Kidney (tissue), 13 donors: ENCODE measurements at regions not wholly inside any gene's neighbourhood (a gene's known extent, or its start where the extent isn't known, plus 50 kb on each side); places are given as distances from the start of the nearest gene placed in this dataset.

Experiments used
- DNase-seq, 5 donors: peaks; one replicate each; pipeline ENCODE4 v3.0.0-alpha.2; 2013 to 2020
- FAIRE-seq: peaks from 2 replicates; lab custom pipeline; 2012; peaks lifted over from hg19 to GRCh38; lab: Jason Lieb, UNC
- H3K27ac ChIP-seq, 2 donors: one replicate each; pipeline ENCODE4 v1.7.0; 2013; ENCODE audit warnings: low read depth in 2 of 2, low read length in 2 of 2, inconsistent platforms in 1 of 2
- H3K27me3 ChIP-seq: one replicate; pipeline ENCODE4 v1.7.1; 2013; ENCODE audit warnings: low read length, inconsistent platforms; ENCODE audit not compliant: control insufficient read depth, insufficient read depth
- H3K36me3 ChIP-seq, 3 donors: one replicate each; pipeline versions ENCODE4 v1.7.0 to v1.7.1; 2013; ENCODE audit warnings: low read length in 3 of 3, control low read depth in 1 of 3, inconsistent platforms in 1 of 3; ENCODE audit not compliant: insufficient read depth in 3 of 3, control insufficient read depth in 2 of 3
- H3K4me1 ChIP-seq, 3 donors: one replicate each; pipeline versions ENCODE4 v1.7.0 to v1.7.1; 2013; ENCODE audit warnings: low read length in 3 of 3, inconsistent platforms in 1 of 3, low read depth in 1 of 3; ENCODE audit not compliant: control insufficient read depth in 2 of 3, insufficient read depth in 2 of 3
- H3K4me3 ChIP-seq, 3 donors: one replicate each; pipeline versions ENCODE4 v1.7.0 to v1.8.1; 2013; ENCODE audit warnings: low read length in 3 of 3, control low read depth in 1 of 3, inconsistent platforms in 1 of 3
- H3K9ac ChIP-seq, 3 donors: one replicate each; pipeline versions ENCODE4 v1.7.0 to v1.7.1; 2013; ENCODE audit warnings: low read length in 3 of 3, control low read depth in 1 of 3, inconsistent platforms in 1 of 3
- H3K9me3 ChIP-seq, 3 donors: one replicate each; pipeline versions ENCODE4 v1.7.0 to v1.7.1; 2013; ENCODE audit warnings: low read length in 3 of 3, control low read depth in 1 of 3, inconsistent platforms in 1 of 3; ENCODE audit not compliant: control insufficient read depth in 2 of 3, insufficient read depth in 1 of 3
- CTCF ChIP-seq: IDR thresholded peaks from 3 replicates; pipeline ENCODE4 v1.5.1; 2012; ENCODE audit warnings: mild to moderate bottlenecking, moderate library complexity, borderline replicate concordance; ENCODE audit not compliant: insufficient read depth; ENCODE audit errors: extremely low read depth
- intact Hi-C: fragments of 100-400 bp; cut with DNase I; formaldehyde crosslinking; loops from one replicate; pipeline ENCODE4 v1.11.1; 2022
- donor health status: control.
- donor health status: control.
- donor health status: control.
- donor health status: control.
- donor health status: control.
- donor health status: DM: yes; HTN: yes; CAD: no.
- donor health status: Normal renal cell carcinoma (clear cell type).

GRCh38 chr11:71180694-71181470 is 71.5 kb downstream of the SHANK2 start:
- FAIRE-seq, result no peak
- no peak for TF ChIP-seq CTCF
- peaks cover 0 to 5% (median 0%) of the 10 kb centered on the region in 3 donors for H3K9me3 ChIP-seq

GRCh38 chr11:71179877-71180605 is 72.3 kb downstream of the SHANK2 start:
- intact Hi-C loops, result no loop called here
- DNase-seq (peak in 3 of 5 donors; percentile 8 to 68 (median 56)), FAIRE-seq (no peak)
- Histone ChIP-seq H3K36me3 (no peaks in the 10 kb centered on the region), H3K4me3 (no peak overlapping the region), H3K9me3 (peaks cover 0 to 5% (median 0%) of the 10 kb centered on the region in 3 donors), H3K9ac (no peak overlapping the region), H3K27ac (no peak overlapping the region), H3K4me1 (peaks cover 0 to 3% (median 3%) of the 10 kb centered on the region in 3 donors), H3K27me3 (no peaks in the 10 kb centered on the region)
- TF ChIP-seq CTCF, result no peak

More at GRCh38 chr11:71180694-71181470, 71.5 kb downstream of the SHANK2 start:
- Histone ChIP-seq H3K4me3 (no peak overlapping the region), H3K27ac (no peak overlapping the region), H3K4me1 (peaks cover 0 to 4% (median 3%) of the 10 kb centered on the region in 3 donors), H3K36me3 (no peaks in the 10 kb centered on the region), H3K9ac (no peak overlapping the region), H3K27me3 (no peaks in the 10 kb centered on the region)
- intact Hi-C loops, result no loop called here
- DNase-seq, result peak in 2 of 5 donors; percentile 8 to 46

- H3K27ac ChIP-seq, result no peak overlapping the region
- no peaks in the 10 kb centered on the region for H3K27me3 ChIP-seq
- no peak for TF ChIP-seq CTCF
- peaks cover 0 to 5% (median 0%) of the 10 kb centered on the region in 3 donors for H3K9me3 ChIP-seq
- intact Hi-C loops, result no loop called here
- H3K4me1 ChIP-seq, result peaks cover 0 to 3% (median 0%) of the 10 kb centered on the region in 3 donors
- H3K9ac ChIP-seq, result no peak overlapping the region
- DNase-seq (no peak), FAIRE-seq (no peak)
- no peaks in the 10 kb centered on the region for H3K36me3 ChIP-seq
- no peak overlapping the region for H3K4me3 ChIP-seq
Measured at GRCh38 chr11:71178076-71178475, 74.3 kb downstream of the SHANK2 start.
